Suprapubic skin (tissue), 4 donors: ENCODE measurements at regions not wholly inside any gene's neighbourhood (a gene's known extent, or its start where the extent isn't known, plus 50 kb on each side); places are given as distances from the start of the nearest gene placed in this dataset.

Source experiments
- DNase-seq, 2 donors: peaks; one replicate each; pipeline ENCODE4 v3.0.0-alpha.2; 2019; ENCODE audit warnings: low spot score in 2 of 2
- H3K27ac ChIP-seq: fragments of 200-600 bp; sonication (generic); one replicate; pipeline ENCODE4 v1.5.1; 2019
- H3K27me3 ChIP-seq: fragments of 200-600 bp; sonication (generic); one replicate; pipeline ENCODE4 v1.5.1; 2019
- H3K36me3 ChIP-seq: fragments of 200-600 bp; sonication (generic); one replicate; pipeline ENCODE4 v1.5.1; 2019
- H3K4me1 ChIP-seq: fragments of 200-600 bp; sonication (generic); one replicate; pipeline ENCODE4 v1.5.1; 2019
- H3K4me3 ChIP-seq: fragments of 200-600 bp; sonication (generic); one replicate; pipeline ENCODE4 v1.5.1; 2019; ENCODE audit warnings: mild to moderate bottlenecking
- H3K9me3 ChIP-seq: fragments of 200-600 bp; sonication (generic); one replicate; pipeline ENCODE4 v1.5.1; 2019
- EP300 ChIP-seq: sonication (generic); formaldehyde crosslinking; IDR thresholded peaks from one replicate; pipeline ENCODE4 v1.6.1; 2017; ENCODE audit warnings: antibody characterized with exemption
- POLR2A ChIP-seq, 2 donors: fragments of 450-650 bp; IDR thresholded peaks; one replicate each; pipeline ENCODE4 v1.6.1; 2017; ENCODE audit warnings: antibody characterized with exemption in 2 of 2, mild to moderate bottlenecking in 2 of 2, moderate library complexity in 2 of 2
- POLR2AphosphoS5 ChIP-seq, 3 donors: sonication (generic); formaldehyde crosslinking; IDR thresholded peaks; one replicate each; pipeline ENCODE4 v1.6.1; 2017; ENCODE audit warnings: antibody characterized with exemption in 3 of 3
- WGBS: methylation state at CpG from one replicate; pipeline ENCODE4 v1.1.5; 2018; 5-methylcytosine and 5-hydroxymethylcytosine counted together
- TF ChIP-seq, protein P1 (sequence below), 2 donors: fragments of 200-600 bp in 1 of 2; fragments of 450-650 bp in 1 of 2; sonication (generic) in 1 of 2; IDR thresholded peaks; one replicate each; pipeline ENCODE4 v1.5.1; 2016 to 2019; ENCODE audit warnings: antibody characterized with exemption in 2 of 2, mild to moderate bottlenecking in 1 of 2, moderate library complexity in 1 of 2

DNA sequence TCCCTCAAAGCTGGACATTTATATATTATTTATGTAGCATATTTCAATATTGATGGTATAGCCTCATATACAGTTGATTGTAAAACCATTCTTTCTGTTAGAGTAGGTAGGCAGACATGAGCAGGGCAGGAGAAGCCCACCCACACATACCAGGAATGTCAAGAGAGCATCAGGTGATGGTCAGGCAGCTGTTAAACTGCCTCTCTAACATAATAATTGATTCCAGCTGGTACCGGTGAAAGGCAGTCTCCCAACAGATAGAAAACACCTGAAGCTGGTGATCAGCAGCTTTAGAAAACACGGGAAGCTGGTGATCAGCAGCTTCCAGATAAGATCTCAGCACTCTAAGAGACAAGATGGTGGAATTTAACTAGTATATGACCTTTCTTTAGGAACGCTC is 132.9 kb downstream of the SLITRK6 start:
- H3K27me3 ChIP-seq: no peaks in the 10 kb centered on the region
- WGBS: 43% methylated on average over 3 of the region's 3 CpGs
- no peak overlapping the region for H3K4me3 ChIP-seq
- H3K36me3 ChIP-seq: no peaks in the 10 kb centered on the region
- no peaks in the 10 kb centered on the region for H3K4me1 ChIP-seq
- no peaks in the 10 kb centered on the region for H3K9me3 ChIP-seq
- no peak for TF ChIP-seq POLR2A (IDR thresholded peaks at IDR 0.05)
- TF ChIP-seq EP300: no peak
- TF ChIP-seq POLR2AphosphoS5 (IDR thresholded peaks at IDR 0.05): no peak
- no peak overlapping the region for H3K27ac ChIP-seq
- no peak for DNase-seq

DNA sequence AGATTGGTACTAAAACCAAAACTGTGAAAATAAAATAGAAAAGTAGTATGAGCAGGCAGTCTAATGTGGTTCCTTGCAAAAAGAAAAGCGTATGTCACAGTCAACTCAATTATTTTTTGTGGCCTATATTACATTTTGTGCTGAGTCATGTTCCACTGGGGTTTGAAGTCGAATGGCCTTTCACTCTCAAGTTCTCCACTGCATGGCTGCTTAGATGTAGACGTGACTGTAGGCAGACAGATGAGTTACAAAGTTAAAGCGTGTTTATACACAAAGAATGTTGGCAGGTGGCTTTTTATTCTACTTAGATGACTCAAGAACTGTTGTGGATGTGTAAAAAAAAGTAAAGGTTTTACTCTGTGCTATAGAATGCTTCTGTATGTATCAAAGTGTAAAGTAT is 133.9 kb downstream of the SLITRK6 start:
- H3K4me3 ChIP-seq: no peak overlapping the region
- H3K36me3 ChIP-seq: no peaks in the 10 kb centered on the region
- DNase-seq: no peak
- no peak for TF ChIP-seq EP300
- TF ChIP-seq POLR2A (IDR thresholded peaks at IDR 0.05): no peak
- TF ChIP-seq, protein P1, sequence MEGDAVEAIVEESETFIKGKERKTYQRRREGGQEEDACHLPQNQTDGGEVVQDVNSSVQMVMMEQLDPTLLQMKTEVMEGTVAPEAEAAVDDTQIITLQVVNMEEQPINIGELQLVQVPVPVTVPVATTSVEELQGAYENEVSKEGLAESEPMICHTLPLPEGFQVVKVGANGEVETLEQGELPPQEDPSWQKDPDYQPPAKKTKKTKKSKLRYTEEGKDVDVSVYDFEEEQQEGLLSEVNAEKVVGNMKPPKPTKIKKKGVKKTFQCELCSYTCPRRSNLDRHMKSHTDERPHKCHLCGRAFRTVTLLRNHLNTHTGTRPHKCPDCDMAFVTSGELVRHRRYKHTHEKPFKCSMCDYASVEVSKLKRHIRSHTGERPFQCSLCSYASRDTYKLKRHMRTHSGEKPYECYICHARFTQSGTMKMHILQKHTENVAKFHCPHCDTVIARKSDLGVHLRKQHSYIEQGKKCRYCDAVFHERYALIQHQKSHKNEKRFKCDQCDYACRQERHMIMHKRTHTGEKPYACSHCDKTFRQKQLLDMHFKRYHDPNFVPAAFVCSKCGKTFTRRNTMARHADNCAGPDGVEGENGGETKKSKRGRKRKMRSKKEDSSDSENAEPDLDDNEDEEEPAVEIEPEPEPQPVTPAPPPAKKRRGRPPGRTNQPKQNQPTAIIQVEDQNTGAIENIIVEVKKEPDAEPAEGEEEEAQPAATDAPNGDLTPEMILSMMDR (IDR thresholded peaks at IDR 0.05): no peak
- no peak for TF ChIP-seq POLR2AphosphoS5 (IDR thresholded peaks at IDR 0.05)
- no peaks in the 10 kb centered on the region for H3K9me3 ChIP-seq
- H3K4me1 ChIP-seq: no peaks in the 10 kb centered on the region
- 46% methylated on average over 4 of the region's 4 CpGs for WGBS
- no peaks in the 10 kb centered on the region for H3K27me3 ChIP-seq
- no peak overlapping the region for H3K27ac ChIP-seq

DNA sequence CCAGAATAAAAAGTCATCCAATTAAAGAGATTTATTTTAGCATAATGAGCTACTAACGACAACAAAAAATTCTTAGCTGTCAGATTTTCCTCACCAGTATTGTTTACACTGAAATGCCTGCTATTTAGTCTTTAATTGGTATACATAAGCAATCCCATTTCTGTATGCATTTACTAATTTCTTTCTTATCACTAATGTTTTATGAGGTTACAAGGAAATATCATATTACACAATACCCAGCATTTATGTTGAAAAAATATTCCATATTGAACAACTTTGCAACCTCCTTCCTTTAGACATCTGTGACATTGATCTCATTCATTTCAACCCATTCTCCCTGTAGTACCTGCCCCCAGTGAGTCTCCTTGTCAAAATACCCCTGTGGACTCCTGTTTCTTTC is 135.4 kb downstream of the SLITRK6 start:
- no peaks in the 10 kb centered on the region for H3K27me3 ChIP-seq
- WGBS: 93% methylated on average over 1 of the region's 1 CpG
- TF ChIP-seq POLR2A (IDR thresholded peaks at IDR 0.05): no peak

DNA sequence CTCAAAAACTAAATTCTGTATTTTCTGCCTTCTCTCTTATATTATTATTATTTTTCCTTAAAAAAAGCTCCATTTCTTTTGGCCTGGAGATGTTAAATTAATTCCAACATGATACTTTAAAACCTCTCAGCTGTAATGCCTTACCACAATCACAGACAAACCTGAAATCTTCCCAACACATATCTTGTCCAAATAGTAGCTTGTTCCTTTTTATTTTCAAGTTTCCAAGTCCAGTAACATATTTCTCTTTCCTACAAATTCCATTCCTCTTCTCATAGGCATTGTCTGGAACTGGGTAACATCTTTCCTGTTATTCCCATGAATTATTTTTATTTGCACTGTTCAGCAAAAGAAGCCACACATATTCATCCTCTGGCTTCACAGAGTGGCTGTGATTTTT is 137.0 kb downstream of the SLITRK6 start:
- DNase-seq: no peak
- Histone ChIP-seq H3K27ac (no peak overlapping the region), H3K9me3 (no peaks in the 10 kb centered on the region), H3K4me1 (no peaks in the 10 kb centered on the region), H3K27me3 (no peaks in the 10 kb centered on the region), H3K36me3 (no peaks in the 10 kb centered on the region), H3K4me3 (no peak overlapping the region)
- TF ChIP-seq POLR2AphosphoS5 (IDR thresholded peaks at IDR 0.05): no peak
- TF ChIP-seq EP300: no peak
- no peak for TF ChIP-seq POLR2A (IDR thresholded peaks at IDR 0.05)
- TF ChIP-seq, protein P1 (IDR thresholded peaks at IDR 0.05): no peak

More for the DNA sequence above, 135.4 kb downstream of the SLITRK6 start:
- H3K4me3 ChIP-seq: no peak overlapping the region
- H3K9me3 ChIP-seq: no peaks in the 10 kb centered on the region
- no peak overlapping the region for H3K27ac ChIP-seq
- H3K4me1 ChIP-seq: no peaks in the 10 kb centered on the region
- no peaks in the 10 kb centered on the region for H3K36me3 ChIP-seq
- no peak for DNase-seq

DNA sequence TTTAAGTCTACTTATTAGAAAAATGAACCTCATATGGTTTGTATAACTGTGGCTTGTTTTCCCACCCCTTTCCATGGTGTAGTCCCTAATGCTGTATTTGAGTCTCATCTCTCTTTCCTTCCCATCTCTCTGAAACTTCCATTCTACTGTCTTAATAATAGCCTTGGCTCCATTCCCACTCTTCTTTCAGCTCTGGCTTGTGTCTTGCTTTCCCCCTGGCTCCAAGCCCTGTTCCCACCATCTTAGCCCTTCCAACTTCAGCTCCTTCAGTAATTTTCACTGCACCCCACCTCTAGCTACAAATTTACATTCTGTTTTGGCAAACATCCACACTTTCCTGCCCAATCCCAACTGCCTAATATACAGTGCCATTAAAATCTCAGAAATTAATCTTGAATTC is 137.5 kb downstream of the SLITRK6 start:
- Histone ChIP-seq H3K4me1 (no peaks in the 10 kb centered on the region), H3K9me3 (no peaks in the 10 kb centered on the region), H3K36me3 (no peaks in the 10 kb centered on the region), H3K27ac (no peak overlapping the region), H3K27me3 (no peaks in the 10 kb centered on the region), H3K4me3 (no peak overlapping the region)
- no peak for DNase-seq
- no peak for TF ChIP-seq POLR2AphosphoS5 (IDR thresholded peaks at IDR 0.05)

DNA sequence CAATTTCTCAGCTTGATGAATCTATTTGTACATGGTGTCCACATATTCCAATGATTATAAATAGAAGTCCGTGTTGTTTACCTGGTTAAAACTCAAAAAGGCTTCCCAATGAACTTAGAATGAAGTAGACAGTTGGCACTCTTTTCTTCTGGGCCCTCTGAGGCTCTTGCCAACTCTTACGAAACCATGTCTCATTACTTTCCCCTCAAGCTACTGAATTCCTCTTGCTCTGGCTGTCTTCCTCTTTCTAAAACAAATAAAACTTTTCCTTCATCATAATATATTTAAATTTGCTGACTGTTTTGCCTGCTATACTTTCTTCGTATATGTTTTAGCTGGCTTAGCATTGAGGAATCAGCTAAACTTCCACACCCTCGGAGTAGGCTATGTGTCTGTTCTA is 139.7 kb downstream of the SLITRK6 start:
- H3K27me3 ChIP-seq: no peaks in the 10 kb centered on the region
- no peak overlapping the region for H3K4me3 ChIP-seq
- WGBS: 39% methylated on average over 4 of the region's 4 CpGs
- DNase-seq: no peak
- TF ChIP-seq POLR2A (IDR thresholded peaks at IDR 0.05): no peak
- TF ChIP-seq POLR2AphosphoS5 (IDR thresholded peaks at IDR 0.05): no peak
- TF ChIP-seq EP300: no peak
- TF ChIP-seq, protein P1 (IDR thresholded peaks at IDR 0.05): no peak
- no peaks in the 10 kb centered on the region for H3K9me3 ChIP-seq
- no peaks in the 10 kb centered on the region for H3K4me1 ChIP-seq
- no peak overlapping the region for H3K27ac ChIP-seq
- H3K36me3 ChIP-seq: no peaks in the 10 kb centered on the region

DNA sequence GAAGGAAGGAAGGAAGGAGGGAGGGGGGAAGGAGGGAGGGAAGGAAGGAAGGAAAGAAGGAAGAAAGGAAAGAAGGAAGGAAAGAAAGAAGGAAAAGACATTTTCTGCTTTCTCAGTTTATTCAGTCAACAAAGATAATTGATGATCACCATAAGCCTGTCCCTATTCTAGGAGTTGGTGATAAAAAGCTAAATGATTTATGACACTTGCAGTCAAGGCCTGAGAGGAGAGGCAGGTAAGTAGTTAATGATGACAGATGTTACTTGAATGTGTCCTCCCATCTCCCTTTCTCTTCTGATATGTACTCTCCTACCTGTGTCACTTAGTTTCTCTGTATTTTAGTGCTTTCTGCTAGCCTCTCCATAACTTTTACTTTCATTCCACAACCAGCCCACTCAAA is 141.3 kb downstream of the SLITRK6 start:
- DNase-seq: no peak
- H3K27ac ChIP-seq: no peak overlapping the region
- no peak overlapping the region for H3K4me3 ChIP-seq
- no peaks in the 10 kb centered on the region for H3K9me3 ChIP-seq
- no peak for TF ChIP-seq POLR2A (IDR thresholded peaks at IDR 0.05)
- no peak for TF ChIP-seq POLR2AphosphoS5 (IDR thresholded peaks at IDR 0.05)
- TF ChIP-seq, protein P1 (IDR thresholded peaks at IDR 0.05): no peak
- TF ChIP-seq EP300: no peak
- H3K4me1 ChIP-seq: no peaks in the 10 kb centered on the region
- no peaks in the 10 kb centered on the region for H3K36me3 ChIP-seq
- no peaks in the 10 kb centered on the region for H3K27me3 ChIP-seq
